Endothelial cell of umbilical vein (primary cell): ENCODE measurements at regions not wholly inside any gene's neighbourhood (a gene's known extent, or its start where the extent isn't known, plus 50 kb on each side); places are given as distances from the start of the nearest gene placed in this dataset.
A peak's percentile ranks its signal among the peaks of the same experiment; 100 is the strongest.

Experiments
- BruUV-seq: library from RNA; stranded (reverse); fragments of 400-500 nt; replicated peaks from 2 replicates; lab custom pipeline; 2021; lab: Mats Ljungman, UMichigan
- CTCF ChIA-PET: fragments of 300-600, 350-600 bp; sonication (Branson Sonifier 250); formaldehyde crosslinking; loops from one replicate; lab custom pipeline; 2021; ENCODE audit warnings: antibody characterized with exemption, inconsistent platforms; lab: Charles Lee
- POLR2A ChIA-PET: fragments of 300-600, 350-600 bp; sonication (Branson Sonifier 250); formaldehyde crosslinking; loops from one replicate; lab custom pipeline; 2021; ENCODE audit warnings: antibody characterized with exemption, inconsistent platforms; lab: Charles Lee
- DNase-seq: peaks from one replicate; pipeline ENCODE4 v3.0.0-alpha.2; 2011; ENCODE audit warnings: low read depth, low spot score
- FAIRE-seq: peaks from 2 replicates; lab custom pipeline; 2011; peaks lifted over from hg19 to GRCh38; lab: Jason Lieb, UNC
- H2AFZ ChIP-seq: 2 replicates; pipeline ENCODE4 v1.6.0; 2012; ENCODE audit warnings: low read depth, low read length, control low read depth, inconsistent platforms
- H3K27ac ChIP-seq: 2 replicates; pipeline ENCODE4 v1.5.1; 2011; ENCODE audit warnings: low read depth, mild to moderate bottlenecking, control low read depth, low read length, moderate library complexity; ENCODE audit not compliant: insufficient read depth
- H3K27me3 ChIP-seq, 2 experiments: 2 replicates each; pipeline versions ENCODE4 v1.6.0 to v1.6.1; 2011; ENCODE audit warnings: low read length in 2 of 2, mixed read lengths in 1 of 2; ENCODE audit not compliant: control insufficient read depth in 2 of 2, insufficient read depth in 2 of 2
- H3K36me3 ChIP-seq, 2 experiments: 2 replicates in 1 of 2; 3 replicates in 1 of 2; pipeline ENCODE4 v1.5.1; 2011; ENCODE audit warnings: low read length in 2 of 2, mild to moderate bottlenecking in 1 of 2, moderate library complexity in 1 of 2; ENCODE audit not compliant: control insufficient read depth in 2 of 2, insufficient read depth in 2 of 2; ENCODE audit errors: extremely low read depth in 1 of 2
- H3K4me1 ChIP-seq: 3 replicates; pipeline ENCODE4 v1.5.1; 2011; ENCODE audit warnings: mild to moderate bottlenecking, low read length; ENCODE audit not compliant: control insufficient read depth, insufficient read depth; ENCODE audit errors: extremely low read depth
- H3K4me2 ChIP-seq: 2 replicates; pipeline ENCODE4 v1.6.1; 2011; ENCODE audit warnings: low read length, control low read depth, mixed read lengths; ENCODE audit not compliant: insufficient read depth
- H3K4me3 ChIP-seq, 3 experiments: fragments of 200-600 bp in 1 of 3; sonication (generic), shearing (Covaris generic) in 1 of 3; replicated peaks in 1 of 3; 2 replicates each; pipeline ENCODE4 v1.5.1; 2011 to 2016; ENCODE audit warnings: control low read depth in 3 of 3, low read length in 3 of 3, mild to moderate bottlenecking in 2 of 3, inconsistent platforms in 1 of 3, low read depth in 1 of 3, moderate library complexity in 1 of 3; ENCODE audit not compliant: insufficient read depth in 1 of 3
- H3K79me2 ChIP-seq: 2 replicates; pipeline ENCODE4 v1.6.0; 2012; ENCODE audit warnings: low read length, inconsistent platforms; ENCODE audit not compliant: control insufficient read depth, insufficient read depth
- H3K9ac ChIP-seq: replicated peaks from 2 replicates; pipeline ENCODE3; 2011; ENCODE audit warnings: low read length, control low read depth; ENCODE audit not compliant: insufficient read depth; ENCODE audit errors: extremely low read depth
- H3K9me1 ChIP-seq: replicated peaks from 3 replicates; pipeline ENCODE4 v1.6.0; 2011; ENCODE audit warnings: mild to moderate bottlenecking, low read length; ENCODE audit not compliant: control insufficient read depth, insufficient read depth; ENCODE audit errors: extremely low read depth
- H3K9me3 ChIP-seq: replicated peaks from 2 replicates; pipeline ENCODE4 v1.5.1; 2012; ENCODE audit warnings: low read length, inconsistent platforms; ENCODE audit not compliant: control insufficient read depth, insufficient read depth
- H4K20me1 ChIP-seq: replicated peaks from 2 replicates; pipeline ENCODE3; 2011; ENCODE audit warnings: mild to moderate bottlenecking, low read length; ENCODE audit not compliant: control insufficient read depth, insufficient read depth; ENCODE audit errors: extremely low read depth
- CTCF ChIP-seq, 2 donors: IDR thresholded peaks; 1 replicate in 1 of 2; 2 replicates in 1 of 2; pipeline ENCODE4 v1.5.1; 2011; ENCODE audit warnings: low read length in 2 of 2, mild to moderate bottlenecking in 2 of 2, moderate library complexity in 2 of 2, control low read depth in 1 of 2, inconsistent platforms in 1 of 2, low read depth in 1 of 2; ENCODE audit not compliant: insufficient read depth in 1 of 2; ENCODE audit errors: extremely low read depth in 1 of 2
- GATA2 ChIP-seq: IDR thresholded peaks from 2 replicates; pipeline ENCODE4 v1.7.0; 2011; ENCODE audit warnings: low read depth, mild to moderate bottlenecking, moderate library complexity, mixed read lengths, low read length; ENCODE audit not compliant: insufficient read length, insufficient read depth
- MYC ChIP-seq: IDR thresholded peaks from one replicate; pipeline ENCODE4 v1.6.1; 2011; ENCODE audit warnings: mild to moderate bottlenecking, low read depth, low read length
- POLR2AphosphoS5 ChIP-seq: IDR thresholded peaks from 2 replicates; pipeline ENCODE4 v1.6.1; 2012; ENCODE audit warnings: low read depth, mild to moderate bottlenecking, control low read depth, low read length, moderate library complexity; ENCODE audit not compliant: insufficient read depth
- dilution Hi-C: fragments of 300-500 bp; cut with MboI; formaldehyde crosslinking; loops from one replicate; pipeline ENCODE4 v1.15.0; 2019; ENCODE audit warnings: low sequenced_read_pairs; ENCODE audit not compliant: extremely low pct_ligation_motif_present
- intact Hi-C: fragments of 100-400 bp; cut with micrococcal nuclease; formaldehyde crosslinking; loops from one replicate; pipeline ENCODE4 v1.10.0; 2022
- TF ChIP-seq, protein P1 (sequence below): IDR thresholded peaks from 2 replicates; pipeline ENCODE4 v1.6.1; 2011; ENCODE audit not compliant: insufficient read depth, insufficient read length

DNA sequence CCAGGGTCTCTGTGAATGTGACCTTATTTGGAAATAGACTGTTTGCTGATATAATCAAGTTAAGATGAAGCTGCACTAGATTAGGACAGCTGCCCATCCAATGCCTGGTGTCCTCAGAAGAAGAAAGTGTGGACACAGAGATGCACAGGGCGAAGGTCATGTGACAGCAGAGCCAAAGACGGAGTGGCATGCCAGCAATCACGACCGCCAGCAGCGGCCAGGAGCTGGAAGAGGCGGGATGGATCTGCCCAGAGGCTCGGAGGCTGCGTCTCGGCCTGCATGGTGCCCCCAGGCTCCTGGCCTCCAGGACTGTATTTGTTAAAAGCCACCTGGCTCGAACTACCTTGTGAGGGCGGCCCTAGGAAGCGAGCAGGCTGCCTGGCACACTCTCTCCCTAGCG lies 76.5 kb downstream of the RFLNA start:
- peaks cover 11 to 24% of the 10 kb centered on the region in 2 experiments for H3K36me3 ChIP-seq
- H3K27ac ChIP-seq: no peak overlapping the region
- H3K9me1 ChIP-seq: no peaks in the 10 kb centered on the region
- H3K4me3 ChIP-seq: no peak overlapping the region
- no peaks in the 10 kb centered on the region for H4K20me1 ChIP-seq
- intact Hi-C loops: no loop called here
- no peaks in the 10 kb centered on the region for H3K9me3 ChIP-seq
- no peak overlapping the region for H2AFZ ChIP-seq
- ChIA-PET CTCF (interaction anchor here (0.7 to 3.4 kb wide), 4 partner anchors 8 to 31 kb away, joined by 3 to 15 read pairs (median 5); no protein-coding TSS in a partner anchor), POLR2A (no interaction called here)
- DNase-seq (no peak), FAIRE-seq (no peak)
- TF ChIP-seq, protein P1, sequence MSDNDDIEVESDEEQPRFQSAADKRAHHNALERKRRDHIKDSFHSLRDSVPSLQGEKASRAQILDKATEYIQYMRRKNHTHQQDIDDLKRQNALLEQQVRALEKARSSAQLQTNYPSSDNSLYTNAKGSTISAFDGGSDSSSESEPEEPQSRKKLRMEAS: no peak
- TF ChIP-seq POLR2AphosphoS5 (peak; percentile 7), MYC (no peak), GATA2 (no peak)
- BruUV-seq: no TSS peak
- no peak overlapping the region for H3K4me2 ChIP-seq
- no peaks in the 10 kb centered on the region for H3K27me3 ChIP-seq
- H3K79me2 ChIP-seq: peaks cover 49% of the 10 kb centered on the region
- no peak overlapping the region for H3K9ac ChIP-seq
- dilution Hi-C loops: no loop called here
- peaks cover 29% of the 10 kb centered on the region for H3K4me1 ChIP-seq

- no peak overlapping the region for H3K4me2 ChIP-seq
- no peaks in the 10 kb centered on the region for H4K20me1 ChIP-seq
- no peak overlapping the region for H2AFZ ChIP-seq
- no peaks in the 10 kb centered on the region for H3K27me3 ChIP-seq
- H3K27ac ChIP-seq: no peak overlapping the region
- FAIRE-seq (no peak), DNase-seq (no peak)
- intact Hi-C loops (no loop called here), dilution Hi-C loops (no loop called here)
- no peak for TF ChIP-seq CTCF (IDR thresholded peaks at IDR 0.05; ENCODE audit: extremely low read depth in 1 of 2, insufficient read depth in 1 of 2, low read depth in 1 of 2, low read length in 2 of 2)
- TF ChIP-seq POLR2AphosphoS5: peak; percentile 8
- H3K9me1 ChIP-seq: no peaks in the 10 kb centered on the region
- H3K4me3 ChIP-seq: no peak overlapping the region
- no peaks in the 10 kb centered on the region for H3K9me3 ChIP-seq
- BruUV-seq: no TSS peak
- H3K36me3 ChIP-seq: peaks cover 13 to 29% of the 10 kb centered on the region in 2 experiments
- peaks cover 53% of the 10 kb centered on the region for H3K79me2 ChIP-seq
- CTCF ChIA-PET: interaction anchor here (0.7 to 3.4 kb wide), 4 partner anchors 9 to 32 kb away, joined by 3 to 15 read pairs (median 5); no protein-coding TSS in a partner anchor
- POLR2A ChIA-PET: no interaction called here
- no peak overlapping the region for H3K9ac ChIP-seq
- peaks cover 29% of the 10 kb centered on the region for H3K4me1 ChIP-seq
Observed at GRCh38 chr12:124370851-124371250, 76.0 kb downstream of the RFLNA start.
